ENCODE measurements at regions not wholly inside any gene's neighbourhood (a gene's known extent, or its start where the extent isn't known, plus 50 kb on each side); places are given as distances from the start of the nearest gene placed in this dataset.
A peak's percentile ranks its signal among the peaks of the same experiment; 100 is the strongest.

GRCh38 chr5:74934949-74935751, 69.0 kb upstream of the FAM169A start:
- ATAC-seq (peak; percentile 28), DNase-seq (no peak)
- intact Hi-C loops (cut with DNase I, micrococcal nuclease) = no loop called here

DNA sequence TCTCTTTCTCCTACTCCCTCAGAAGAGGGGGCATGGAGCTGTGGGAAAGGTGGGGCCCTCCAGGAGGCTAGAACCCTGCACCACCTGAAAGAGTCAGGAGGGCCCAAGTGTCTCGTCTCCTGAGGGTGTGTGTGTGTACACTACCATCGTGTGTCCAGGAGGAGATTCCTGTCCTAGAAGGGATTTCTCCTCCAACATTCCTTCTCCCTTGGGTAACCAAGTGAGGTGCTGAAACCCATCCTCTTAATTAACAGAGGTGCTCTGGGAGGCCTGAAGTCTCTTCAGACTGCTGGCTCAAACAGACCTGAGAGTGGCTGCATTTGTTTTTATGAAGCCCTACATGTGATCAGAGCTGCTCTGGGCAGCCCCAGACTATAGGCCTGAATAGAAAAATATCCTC, 61.1 kb upstream of the FAM169A start:
- DNase-seq = no peak
- intact Hi-C loops (cut with DNase I, micrococcal nuclease) = loop anchor here in 1 of 2 donors (10.0 kb wide), 1 partner anchor 163 kb away; the partner anchor contains the start of genes GFM2 and NSA2
- no peak for ATAC-seq

- DNase-seq = no peak
- intact Hi-C loops (cut with DNase I, micrococcal nuclease) = loop anchor here in 1 of 2 donors (10.0 kb wide), 1 partner anchor 245 kb away; no protein-coding TSS in a partner anchor
- peak; percentile 58 for ATAC-seq
Measured at GRCh38 chr5:74919487-74919886, 53.3 kb upstream of the FAM169A start.

- DNase-seq (no peak), ATAC-seq (no peak)
- intact Hi-C loops (cut with DNase I, micrococcal nuclease) = loop anchor here in 1 of 2 donors (10.0 kb wide), 1 partner anchor 244 kb away; no protein-coding TSS in a partner anchor
Measured at GRCh38 chr5:74919041-74919440, 52.9 kb upstream of the FAM169A start.

- no peak for ATAC-seq
- no peak for DNase-seq
- intact Hi-C loops (cut with DNase I, micrococcal nuclease) = loop anchor here in 1 of 2 donors (10.0 kb wide), 1 partner anchor 243 kb away; no protein-coding TSS in a partner anchor
Measured at GRCh38 chr5:74918232-74918669, 52.1 kb upstream of the FAM169A start.

DNA sequence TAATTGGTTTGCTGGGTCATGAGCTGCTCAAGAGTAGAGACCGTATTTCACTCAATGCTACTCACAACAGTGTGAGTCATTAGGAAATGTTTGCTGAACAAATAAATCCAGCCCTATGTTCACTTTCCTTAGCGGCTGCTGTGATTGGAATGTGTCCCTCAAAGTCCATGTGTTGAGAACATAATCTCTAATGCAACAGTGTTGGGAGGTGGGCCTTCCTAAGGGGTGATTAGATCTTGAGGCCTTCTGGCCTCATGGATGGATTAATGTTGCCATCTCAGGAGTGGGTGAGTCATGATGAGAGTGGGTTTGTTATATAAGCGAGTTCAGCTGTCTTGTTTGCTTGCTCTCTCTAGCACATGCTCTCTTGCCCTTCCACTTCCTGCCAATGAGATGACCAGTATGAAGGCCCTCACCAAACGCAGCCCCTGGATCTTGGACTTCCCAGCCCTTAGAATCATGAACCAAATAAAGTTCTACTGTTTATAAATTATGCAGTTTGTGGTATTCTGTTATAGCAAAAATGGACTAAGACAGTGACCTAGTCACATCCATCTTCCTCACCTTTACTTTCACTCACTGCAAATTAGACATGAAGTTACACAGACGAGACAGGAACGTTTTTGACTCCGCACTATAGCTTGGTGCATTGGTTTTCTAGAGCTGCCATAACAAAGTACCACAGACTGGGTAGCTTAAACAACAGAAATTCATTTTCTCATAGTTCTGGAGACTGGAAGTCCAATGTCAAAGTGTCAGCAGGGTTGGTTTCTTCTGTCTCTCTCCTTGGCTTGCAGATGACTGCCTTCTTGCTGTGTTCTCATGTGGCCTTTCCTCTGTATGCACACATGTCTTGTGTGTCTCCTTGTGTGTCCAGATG, 50.9 kb upstream of the FAM169A start:
- intact Hi-C loops (cut with DNase I, micrococcal nuclease) = loop anchor here in 1 of 2 donors (10.0 kb wide), 1 partner anchor 242 kb away; no protein-coding TSS in a partner anchor
- DNase-seq (no peak), ATAC-seq (peak; percentile 94)
